Caco-2 (cell line): ENCODE measurements at regions not wholly inside any gene's neighbourhood (a gene's known extent, or its start where the extent isn't known, plus 50 kb on each side); places are given as distances from the start of the nearest gene placed in this dataset.

Experiments used
- BruUV-seq: library from RNA; stranded (reverse); fragments of 400-500 nt; replicated peaks from 2 replicates; lab custom pipeline; 2021; lab: Mats Ljungman, UMichigan
- CTCF ChIA-PET: fragments of 300-600 bp; sonication (Branson Sonifier 250); formaldehyde crosslinking; loops from one replicate; lab custom pipeline; 2022; ENCODE audit warnings: antibody characterized with exemption; lab: Charles Lee
- POLR2A ChIA-PET: fragments of 300-600 bp; sonication (Branson Sonifier 250); formaldehyde crosslinking; loops from one replicate; lab custom pipeline; 2022; ENCODE audit warnings: antibody characterized with exemption; lab: Charles Lee
- DNase-seq, 2 experiments: peaks; one replicate each; pipeline versions ENCODE4 v3.0.0 to v3.0.0-alpha.2; 2020 to 2022
- H3K27me3 ChIP-seq: replicated peaks from 2 replicates; pipeline ENCODE4 v1.6.0; 2011; ENCODE audit warnings: low read length; ENCODE audit not compliant: control insufficient read depth, insufficient read depth
- H3K36me3 ChIP-seq: 2 replicates; pipeline ENCODE4 v1.5.1; 2011; ENCODE audit warnings: low read length; ENCODE audit not compliant: control insufficient read depth, insufficient read depth
- H3K4me1 ChIP-seq: fragments of 250-450 bp; sonication (Bioruptor Pico); 2 replicates; pipeline ENCODE4 v1.5.1; 2020; ENCODE audit warnings: mild to moderate bottlenecking
- H3K4me3 ChIP-seq: 2 replicates; pipeline ENCODE4 v1.5.1; 2011; ENCODE audit warnings: low read depth, mild to moderate bottlenecking, control low read depth, low read length
- H3K9me3 ChIP-seq: fragments of 250-450 bp; sonication (Bioruptor Pico); 2 replicates; pipeline ENCODE4 v1.5.1; 2020; ENCODE audit warnings: mild to moderate bottlenecking, moderate library complexity
- H3K27ac Mint-ChIP-seq: one replicate; pipeline ENCODE4 v1.8.0; 2022; ENCODE audit warnings: mixed read lengths; ENCODE audit not compliant: unreplicated experiment
- H3K27me3 Mint-ChIP-seq: one replicate; pipeline ENCODE4 v1.8.0; 2022; ENCODE audit warnings: mixed read lengths; ENCODE audit not compliant: insufficient read depth, unreplicated experiment
- H3K36me3 Mint-ChIP-seq: one replicate; pipeline ENCODE4 v1.8.0; 2022; ENCODE audit warnings: mild to moderate bottlenecking, mixed read lengths; ENCODE audit not compliant: insufficient read depth, unreplicated experiment
- H3K4me1 Mint-ChIP-seq: one replicate; pipeline ENCODE4 v1.8.0; 2022; ENCODE audit warnings: low read depth, mixed read lengths; ENCODE audit not compliant: unreplicated experiment
- H3K4me3 Mint-ChIP-seq: one replicate; pipeline ENCODE4 v1.8.0; 2022; ENCODE audit warnings: mild to moderate bottlenecking, moderate library complexity, mixed read lengths; ENCODE audit not compliant: unreplicated experiment
- H3K9me3 Mint-ChIP-seq: one replicate; pipeline ENCODE4 v1.8.0; 2022; ENCODE audit warnings: mixed read lengths; ENCODE audit not compliant: unreplicated experiment
- CTCF ChIP-seq, 2 experiments: fragments of 200-600 bp in 1 of 2; IDR thresholded peaks; 1 replicate in 1 of 2; 2 replicates in 1 of 2; pipeline versions ENCODE4 v1.5.1 to v1.8.0; 2011 to 2022; ENCODE audit warnings: antibody characterized with exemption in 1 of 2, control low read depth in 1 of 2, inconsistent platforms in 1 of 2, low read depth in 1 of 2, low read length in 1 of 2, mild to moderate bottlenecking in 1 of 2, moderate library complexity in 1 of 2; ENCODE audit not compliant: insufficient read depth in 1 of 2, severe bottlenecking in 1 of 2, unreplicated experiment in 1 of 2
- intact Hi-C: fragments of 100-400 bp; cut with micrococcal nuclease; formaldehyde crosslinking; loops from one replicate; pipeline ENCODE4 v1.10.0; 2022; ENCODE audit not compliant: unreplicated experiment

DNA sequence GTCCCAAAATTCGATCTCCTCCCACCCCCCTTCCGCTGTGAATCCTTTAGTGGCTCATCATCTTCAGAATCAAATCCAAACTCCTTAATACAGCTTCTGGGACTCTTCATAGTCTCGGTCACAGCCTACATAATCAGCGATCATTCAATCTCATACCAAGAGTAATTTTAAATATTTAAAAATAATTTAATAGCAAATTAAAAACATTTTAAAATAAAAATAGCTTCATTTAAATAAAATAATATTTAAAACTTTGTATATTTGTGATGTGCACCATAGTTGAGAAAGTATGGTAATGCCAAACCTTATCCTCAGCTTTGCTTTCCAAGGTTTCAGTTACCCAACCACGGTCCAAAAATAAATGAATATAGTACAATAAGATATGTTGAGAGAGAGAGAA, 70.0 kb upstream of the NR3C1 start:
- Histone ChIP-seq H3K4me3 (no peak overlapping the region), H3K27me3 (no peaks in the 10 kb centered on the region), H3K36me3 (no peaks in the 10 kb centered on the region), H3K4me1 (no peaks in the 10 kb centered on the region), H3K9me3 (no peaks in the 10 kb centered on the region)
- Mint-ChIP-seq H3K27me3 (no peaks in the 10 kb centered on the region), H3K4me3 (no peak overlapping the region), H3K36me3 (no peaks in the 10 kb centered on the region), H3K4me1 (no peaks in the 10 kb centered on the region), H3K9me3 (no peaks in the 10 kb centered on the region), H3K27ac (no peak overlapping the region)
- no peak for TF ChIP-seq CTCF (IDR thresholded peaks at IDR 0.05; ENCODE audit: insufficient read depth in 1 of 2, low read depth in 1 of 2, low read length in 1 of 2, severe bottlenecking in 1 of 2, unreplicated experiment in 1 of 2)
- intact Hi-C loops: no loop called here
- DNase-seq: no peak
- no TSS peak for BruUV-seq
- POLR2A ChIA-PET: no interaction called here
- CTCF ChIA-PET: no interaction called here

GRCh38 chr5:143472576-143472975, 69.1 kb upstream of the NR3C1 start:
- CTCF ChIA-PET: no interaction called here

DNA sequence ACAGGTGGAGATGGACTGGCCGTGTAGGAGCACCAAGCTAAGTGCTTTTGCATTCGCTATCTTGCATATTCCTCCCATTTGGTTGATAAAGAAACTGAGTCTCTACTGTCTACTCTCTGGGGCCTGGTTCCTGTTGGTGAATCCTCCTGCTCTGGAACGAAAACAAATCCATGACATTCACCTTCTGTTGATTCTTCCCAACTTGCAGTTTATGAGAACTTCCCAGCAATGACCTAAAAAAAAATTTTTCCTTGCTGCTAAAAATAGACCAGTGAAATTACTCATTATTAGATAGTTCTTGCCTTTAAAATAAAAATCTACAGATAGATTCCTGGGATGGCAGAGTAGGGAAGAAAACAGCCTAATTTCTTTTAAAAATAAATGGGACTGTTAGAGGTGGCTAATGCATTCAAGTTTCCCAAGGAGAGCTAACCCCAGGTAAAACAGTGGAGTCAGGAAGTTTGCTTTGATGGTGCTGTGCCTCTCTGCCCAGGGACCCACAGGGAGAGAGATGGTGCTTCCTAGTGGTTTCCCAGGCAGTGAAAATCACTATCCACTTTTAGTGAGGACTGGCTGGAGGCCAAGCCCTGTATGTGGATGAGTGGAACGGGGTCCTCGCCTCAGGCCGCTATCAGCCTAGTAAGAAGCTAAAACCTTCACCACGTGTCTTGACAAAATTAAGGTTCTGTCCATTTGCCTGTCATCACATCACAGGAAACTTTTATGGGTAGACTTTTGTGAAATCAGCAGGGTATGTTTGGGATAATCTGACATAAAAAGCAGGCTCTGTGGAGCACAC, 68.4 kb upstream of the NR3C1 start:
- Mint-ChIP-seq H3K27ac (no peak overlapping the region), H3K9me3 (no peaks in the 10 kb centered on the region), H3K4me1 (no peaks in the 10 kb centered on the region), H3K27me3 (no peaks in the 10 kb centered on the region), H3K36me3 (no peaks in the 10 kb centered on the region), H3K4me3 (no peak overlapping the region)
- TF ChIP-seq CTCF (IDR thresholded peaks at IDR 0.05; ENCODE audit: insufficient read depth in 1 of 2, low read depth in 1 of 2, low read length in 1 of 2, severe bottlenecking in 1 of 2, unreplicated experiment in 1 of 2): no peak
- Histone ChIP-seq H3K4me1 (no peaks in the 10 kb centered on the region), H3K36me3 (no peaks in the 10 kb centered on the region), H3K9me3 (peaks cover 3% of the 10 kb centered on the region; the same call in 1 of the 2 replicates), H3K27me3 (no peaks in the 10 kb centered on the region), H3K4me3 (no peak overlapping the region)
- BruUV-seq: no TSS peak
- intact Hi-C loops: no loop called here
- CTCF ChIA-PET: no interaction called here
- no peak for DNase-seq
- POLR2A ChIA-PET: no interaction called here

More at GRCh38 chr5:143472576-143472975, 69.1 kb upstream of the NR3C1 start:
- Mint-ChIP-seq H3K27me3 (no peaks in the 10 kb centered on the region), H3K9me3 (no peaks in the 10 kb centered on the region), H3K4me1 (no peaks in the 10 kb centered on the region), H3K4me3 (no peak overlapping the region), H3K36me3 (no peaks in the 10 kb centered on the region), H3K27ac (no peak overlapping the region)
- no peak for DNase-seq
- BruUV-seq: no TSS peak
- POLR2A ChIA-PET: no interaction called here
- Histone ChIP-seq H3K4me3 (no peak overlapping the region), H3K27me3 (no peaks in the 10 kb centered on the region), H3K9me3 (peaks cover 3% of the 10 kb centered on the region; the same call in 1 of the 2 replicates), H3K4me1 (no peaks in the 10 kb centered on the region), H3K36me3 (no peaks in the 10 kb centered on the region)
- intact Hi-C loops: no loop called here
- TF ChIP-seq CTCF (IDR thresholded peaks at IDR 0.05; ENCODE audit: insufficient read depth in 1 of 2, low read depth in 1 of 2, low read length in 1 of 2, severe bottlenecking in 1 of 2, unreplicated experiment in 1 of 2): no peak
